ENCODE measurements at regions not wholly inside any gene's neighbourhood (a gene's known extent, or its start where the extent isn't known, plus 50 kb on each side); places are given as distances from the start of the nearest gene placed in this dataset.
"Not testable (repeated sequence)": the region's sequence is repeated elsewhere in the genome, so short reads cannot be mapped to it uniquely, and the experiment has no call there.

DNA sequence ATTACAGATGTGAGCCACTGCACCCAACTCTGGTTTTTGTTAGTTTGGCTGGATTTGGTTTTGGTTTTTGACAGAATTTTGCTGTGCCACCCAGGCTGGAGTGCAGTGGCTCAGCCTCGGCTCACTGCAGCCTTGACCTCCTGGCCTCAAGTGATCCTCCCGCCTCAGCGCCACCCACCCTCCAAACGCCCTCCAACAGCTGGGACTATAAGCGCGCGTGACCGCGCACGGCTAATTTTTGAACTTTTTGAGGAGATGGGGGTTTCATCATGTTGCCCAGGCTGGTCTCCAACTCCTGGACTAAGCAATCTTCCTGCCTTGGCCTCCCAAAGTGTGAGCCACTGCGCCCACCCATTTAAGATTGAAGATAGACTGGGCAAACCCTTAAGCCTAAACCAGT lies 84.4 kb upstream of the RPRML start:
- TF ChIP-seq, protein P1, sequence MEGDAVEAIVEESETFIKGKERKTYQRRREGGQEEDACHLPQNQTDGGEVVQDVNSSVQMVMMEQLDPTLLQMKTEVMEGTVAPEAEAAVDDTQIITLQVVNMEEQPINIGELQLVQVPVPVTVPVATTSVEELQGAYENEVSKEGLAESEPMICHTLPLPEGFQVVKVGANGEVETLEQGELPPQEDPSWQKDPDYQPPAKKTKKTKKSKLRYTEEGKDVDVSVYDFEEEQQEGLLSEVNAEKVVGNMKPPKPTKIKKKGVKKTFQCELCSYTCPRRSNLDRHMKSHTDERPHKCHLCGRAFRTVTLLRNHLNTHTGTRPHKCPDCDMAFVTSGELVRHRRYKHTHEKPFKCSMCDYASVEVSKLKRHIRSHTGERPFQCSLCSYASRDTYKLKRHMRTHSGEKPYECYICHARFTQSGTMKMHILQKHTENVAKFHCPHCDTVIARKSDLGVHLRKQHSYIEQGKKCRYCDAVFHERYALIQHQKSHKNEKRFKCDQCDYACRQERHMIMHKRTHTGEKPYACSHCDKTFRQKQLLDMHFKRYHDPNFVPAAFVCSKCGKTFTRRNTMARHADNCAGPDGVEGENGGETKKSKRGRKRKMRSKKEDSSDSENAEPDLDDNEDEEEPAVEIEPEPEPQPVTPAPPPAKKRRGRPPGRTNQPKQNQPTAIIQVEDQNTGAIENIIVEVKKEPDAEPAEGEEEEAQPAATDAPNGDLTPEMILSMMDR (IDR thresholded peaks at IDR 0.05; ENCODE audit: low read length): no peak
- no peak for TF ChIP-seq EZH2 (IDR thresholded peaks at IDR 0.05; ENCODE audit: borderline replicate concordance, low read length)
- no peaks in the 10 kb centered on the region for H3K9me2 ChIP-seq (ENCODE audit: low read depth, low read length)
- H3K27ac ChIP-seq (ENCODE audit: low read depth, low read length, poor library complexity, severe bottlenecking): no peak overlapping the region
- H3K9me3 ChIP-seq (ENCODE audit: low read length): no peaks in the 10 kb centered on the region
- H3K79me2 ChIP-seq (ENCODE audit: insufficient read depth, low read length): no peaks in the 10 kb centered on the region
- H2AFZ ChIP-seq (ENCODE audit: low read length): no peak overlapping the region
- no peaks in the 10 kb centered on the region for H3K27me3 ChIP-seq (ENCODE audit: insufficient read depth, low read length)
- peaks cover 25% of the 10 kb centered on the region for H3K36me3 ChIP-seq (ENCODE audit: insufficient read depth, low read length)
- no peak overlapping the region for H3K4me3 ChIP-seq (ENCODE audit: low read depth, low read length, poor library complexity, severe bottlenecking)
- H3K4me2 ChIP-seq (ENCODE audit: low read length): no peak overlapping the region
- H3K9ac ChIP-seq (ENCODE audit: low read length): no peak overlapping the region
- no peaks in the 10 kb centered on the region for H3F3A ChIP-seq (ENCODE audit: insufficient read depth, low read length)
- H3K4me1 ChIP-seq (ENCODE audit: insufficient read depth, low read length, severe bottlenecking): peaks cover 13% of the 10 kb centered on the region
- no peaks in the 10 kb centered on the region for H4K20me1 ChIP-seq (ENCODE audit: insufficient read depth, low read length)

DNA sequence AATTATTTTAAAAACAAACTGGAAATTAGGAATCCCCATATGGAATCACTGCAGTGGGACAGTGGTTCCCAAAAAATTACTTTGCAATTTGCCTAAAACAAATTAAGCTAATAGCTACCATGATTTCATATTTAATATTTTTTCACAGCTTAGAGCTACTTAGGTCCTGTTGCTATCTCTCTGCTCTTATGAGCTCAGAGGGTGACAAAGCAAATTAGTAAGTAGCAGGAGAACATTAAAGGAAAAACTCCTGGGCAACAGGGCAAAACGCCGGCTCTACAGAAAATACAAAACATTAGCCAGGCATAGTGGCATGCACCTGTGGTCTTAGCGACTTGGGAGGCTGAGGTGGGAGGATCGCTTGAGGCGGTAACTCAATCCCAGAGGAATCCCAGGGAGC lies 83.8 kb upstream of the RPRML start:
- not testable (repeated sequence) for H3K9me3 ChIP-seq (ENCODE audit: low read length); H3K4me3 ChIP-seq (ENCODE audit: low read depth, low read length, poor library complexity, severe bottlenecking); H4K20me1 ChIP-seq (ENCODE audit: insufficient read depth, low read length); H3F3A ChIP-seq (ENCODE audit: insufficient read depth, low read length); H3K4me2 ChIP-seq (ENCODE audit: low read length); H3K9ac ChIP-seq (ENCODE audit: low read length); H3K27me3 ChIP-seq (ENCODE audit: insufficient read depth, low read length); H3K27ac ChIP-seq (ENCODE audit: low read depth, low read length, poor library complexity, severe bottlenecking); H2AFZ ChIP-seq (ENCODE audit: low read length); H3K9me2 ChIP-seq (ENCODE audit: low read depth, low read length); H3K79me2 ChIP-seq (ENCODE audit: insufficient read depth, low read length); H3K4me1 ChIP-seq (ENCODE audit: insufficient read depth, low read length, severe bottlenecking)
- peaks cover 25% of the 10 kb centered on the region for H3K36me3 ChIP-seq (ENCODE audit: insufficient read depth, low read length)

DNA sequence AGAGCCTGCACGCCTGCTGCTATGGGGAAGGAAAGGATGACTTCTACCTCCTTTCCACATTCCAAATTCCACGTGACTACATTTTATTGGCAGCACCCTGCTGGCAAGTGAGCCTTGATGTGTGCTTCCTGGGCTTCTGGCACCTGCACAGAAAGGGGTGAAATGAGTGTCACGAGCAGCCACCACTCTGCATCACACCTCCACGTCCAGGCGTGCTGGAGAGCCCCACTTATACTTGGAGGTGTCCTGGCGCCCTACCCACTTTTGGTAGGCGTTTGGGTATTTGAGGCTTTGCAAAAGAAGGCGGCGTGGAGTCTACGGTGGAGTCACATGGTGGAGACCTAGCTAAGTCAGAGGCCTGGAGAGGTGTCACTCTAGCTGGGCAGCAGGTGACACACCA lies 81.0 kb upstream of the RPRML start:
- not testable (repeated sequence) for H3K9me3 ChIP-seq (ENCODE audit: low read length); H3K79me2 ChIP-seq (ENCODE audit: insufficient read depth, low read length); H3K4me1 ChIP-seq (ENCODE audit: insufficient read depth, low read length, severe bottlenecking); H3K27ac ChIP-seq (ENCODE audit: low read depth, low read length, poor library complexity, severe bottlenecking); H3K9ac ChIP-seq (ENCODE audit: low read length); H3K4me2 ChIP-seq (ENCODE audit: low read length); H3K27me3 ChIP-seq (ENCODE audit: insufficient read depth, low read length); H2AFZ ChIP-seq (ENCODE audit: low read length); H3F3A ChIP-seq (ENCODE audit: insufficient read depth, low read length); H4K20me1 ChIP-seq (ENCODE audit: insufficient read depth, low read length); H3K4me3 ChIP-seq (ENCODE audit: low read depth, low read length, poor library complexity, severe bottlenecking); H3K9me2 ChIP-seq (ENCODE audit: low read depth, low read length)
- H3K36me3 ChIP-seq (ENCODE audit: insufficient read depth, low read length): peaks cover 21% of the 10 kb centered on the region

DNA sequence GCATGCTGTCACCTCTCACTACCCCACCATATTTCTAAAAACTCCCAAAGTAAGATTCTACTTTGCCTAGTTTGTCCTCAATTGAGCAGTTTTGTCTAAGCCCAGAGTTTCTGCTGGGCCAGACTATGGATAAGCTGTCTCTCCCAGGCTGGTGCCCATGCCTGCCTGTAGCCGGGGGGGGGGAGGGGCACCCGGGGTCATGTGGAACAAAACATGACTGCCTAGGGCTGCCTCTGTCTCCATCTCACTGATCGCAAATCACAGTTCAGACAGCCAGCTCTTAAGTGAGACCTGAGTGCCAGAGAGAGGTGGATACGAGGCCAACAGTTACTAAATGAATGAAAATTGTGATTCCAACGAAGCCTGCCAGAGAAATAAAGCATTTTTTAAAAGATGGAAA lies 78.8 kb upstream of the RPRML start:
- Histone ChIP-seq H3K4me3 (ENCODE audit: low read depth, low read length, poor library complexity, severe bottlenecking) (no peak overlapping the region), H2AFZ (ENCODE audit: low read length) (no peak overlapping the region), H3K27ac (ENCODE audit: low read depth, low read length, poor library complexity, severe bottlenecking) (no peak overlapping the region), H3K36me3 (ENCODE audit: insufficient read depth, low read length) (peaks cover 10% of the 10 kb centered on the region), H3F3A (ENCODE audit: insufficient read depth, low read length) (no peaks in the 10 kb centered on the region), H3K9me3 (ENCODE audit: low read length) (no peaks in the 10 kb centered on the region), H3K9me2 (ENCODE audit: low read depth, low read length) (no peaks in the 10 kb centered on the region), H3K4me2 (ENCODE audit: low read length) (no peak overlapping the region), H4K20me1 (ENCODE audit: insufficient read depth, low read length) (no peaks in the 10 kb centered on the region), H3K79me2 (ENCODE audit: insufficient read depth, low read length) (no peaks in the 10 kb centered on the region), H3K27me3 (ENCODE audit: insufficient read depth, low read length) (no peaks in the 10 kb centered on the region), H3K4me1 (ENCODE audit: insufficient read depth, low read length, severe bottlenecking) (no peaks in the 10 kb centered on the region), H3K9ac (ENCODE audit: low read length) (no peak overlapping the region)
- TF ChIP-seq, protein P1 (IDR thresholded peaks at IDR 0.05; ENCODE audit: low read length): no peak
- no peak for TF ChIP-seq EZH2 (IDR thresholded peaks at IDR 0.05; ENCODE audit: borderline replicate concordance, low read length)

DNA sequence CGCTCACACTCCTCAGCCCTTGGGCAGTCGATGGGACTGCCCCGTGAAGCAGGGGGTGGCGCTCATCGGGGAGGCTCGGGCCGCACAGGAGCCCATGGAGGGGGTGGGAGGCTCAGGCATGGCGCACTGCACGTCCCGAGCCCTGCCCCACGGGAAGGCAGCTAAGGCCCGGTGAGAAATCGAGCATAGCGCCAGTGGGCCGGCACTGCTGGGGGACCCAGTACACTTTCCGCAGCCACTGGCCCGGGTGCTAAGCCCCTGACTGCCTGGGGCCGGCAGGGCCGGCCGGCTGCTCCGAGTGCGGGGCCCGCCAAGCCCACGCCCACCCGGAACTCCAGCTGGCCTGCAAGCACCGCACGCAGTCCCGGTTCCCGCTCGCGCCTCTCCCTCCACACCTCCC lies 78.2 kb upstream of the RPRML start:
- H4K20me1 ChIP-seq (ENCODE audit: insufficient read depth, low read length); H3K27me3 ChIP-seq (ENCODE audit: insufficient read depth, low read length); H3K4me2 ChIP-seq (ENCODE audit: low read length); H3K9me3 ChIP-seq (ENCODE audit: low read length); H3K27ac ChIP-seq (ENCODE audit: low read depth, low read length, poor library complexity, severe bottlenecking); H3K4me1 ChIP-seq (ENCODE audit: insufficient read depth, low read length, severe bottlenecking); H3K9me2 ChIP-seq (ENCODE audit: low read depth, low read length); H3F3A ChIP-seq (ENCODE audit: insufficient read depth, low read length); H3K79me2 ChIP-seq (ENCODE audit: insufficient read depth, low read length); H3K9ac ChIP-seq (ENCODE audit: low read length); H2AFZ ChIP-seq (ENCODE audit: low read length); H3K4me3 ChIP-seq (ENCODE audit: low read depth, low read length, poor library complexity, severe bottlenecking): not testable (repeated sequence)
- H3K36me3 ChIP-seq (ENCODE audit: insufficient read depth, low read length): peaks cover 10% of the 10 kb centered on the region

DNA sequence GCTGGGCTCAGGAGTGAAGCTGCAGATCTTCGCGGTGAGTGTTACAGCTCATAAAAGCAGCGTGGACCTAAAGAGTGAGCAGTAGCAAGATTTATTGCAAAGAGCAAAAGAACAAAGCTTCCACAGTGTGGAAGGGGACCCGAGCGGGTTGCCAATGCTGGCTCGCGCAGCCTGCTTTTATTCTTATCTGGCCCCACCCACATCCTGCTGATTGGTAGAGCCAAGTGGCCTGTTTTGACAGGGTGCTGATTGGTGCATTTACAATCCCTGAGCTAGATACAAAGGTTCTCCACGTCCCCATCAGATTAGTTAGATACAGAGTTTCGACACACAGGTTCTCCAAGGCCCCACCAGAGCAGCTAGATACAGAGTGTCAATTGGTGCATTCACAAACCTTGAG lies 77.6 kb upstream of the RPRML start:
- H3K36me3 ChIP-seq (ENCODE audit: insufficient read depth, low read length): peaks cover 10% of the 10 kb centered on the region
- H3K79me2 ChIP-seq (ENCODE audit: insufficient read depth, low read length); H2AFZ ChIP-seq (ENCODE audit: low read length): not testable (repeated sequence)

More for the DNA sequence above, 77.6 kb upstream of the RPRML start:
- H3K27me3 ChIP-seq (ENCODE audit: insufficient read depth, low read length); H3K9me2 ChIP-seq (ENCODE audit: low read depth, low read length); H3K27ac ChIP-seq (ENCODE audit: low read depth, low read length, poor library complexity, severe bottlenecking); H3K4me1 ChIP-seq (ENCODE audit: insufficient read depth, low read length, severe bottlenecking); H3K4me3 ChIP-seq (ENCODE audit: low read depth, low read length, poor library complexity, severe bottlenecking); H3K4me2 ChIP-seq (ENCODE audit: low read length); H4K20me1 ChIP-seq (ENCODE audit: insufficient read depth, low read length); H3F3A ChIP-seq (ENCODE audit: insufficient read depth, low read length); H3K9ac ChIP-seq (ENCODE audit: low read length); H3K9me3 ChIP-seq (ENCODE audit: low read length): not testable (repeated sequence)

All from OCI-LY1 (cell line).